ENCODE measurements at regions not wholly inside any gene's neighbourhood (a gene's known extent, or its start where the extent isn't known, plus 50 kb on each side); places are given as distances from the start of the nearest gene placed in this dataset.

DNA sequence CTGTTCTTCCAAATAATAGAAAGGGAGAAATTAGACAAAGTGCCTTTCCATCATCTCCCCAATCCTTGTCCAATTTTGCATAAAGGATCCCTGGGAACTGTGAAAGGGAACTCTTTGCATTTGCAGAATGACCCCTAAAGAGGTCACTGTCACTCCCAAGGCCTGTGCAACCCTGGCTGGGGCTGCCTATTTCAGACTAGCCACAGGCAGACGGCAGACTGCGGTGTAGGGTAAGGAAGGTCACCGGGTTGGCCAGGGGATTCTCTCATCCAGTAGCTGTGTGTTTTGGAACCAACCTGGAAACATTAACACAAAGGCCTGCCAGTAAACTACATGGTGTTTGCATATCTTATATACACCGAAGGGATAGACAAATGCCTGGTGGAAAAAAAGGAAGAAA, 818.7 kb downstream of the BCL11A start:
- TF ChIP-seq EZH2 (optimal IDR thresholded peaks at IDR 0.05; ENCODE audit: low read depth, low read length) (no peak), EZH2phosphoT487 (IDR thresholded peaks at IDR 0.05; ENCODE audit: low read length) (no peak)

All from MM.1S (cell line).